HCT116 (cell line): ENCODE measurements at regions not wholly inside any gene's neighbourhood (a gene's known extent, or its start where the extent isn't known, plus 50 kb on each side); places are given as distances from the start of the nearest gene placed in this dataset.

ENCODE experiments used
- CTCF ChIP-seq, 3 experiments: fragments of 200-600 bp in 1 of 3; sonication (generic) in 1 of 3; IDR thresholded peaks in 2 of 3; conservative IDR thresholded peaks in 1 of 3; 2 replicates each; pipeline ENCODE4 v1.5.1; 2012 to 2017; ENCODE audit warnings: low read depth in 2 of 3, low read length in 2 of 3, antibody characterized with exemption in 1 of 3, borderline replicate concordance in 1 of 3, control low read depth in 1 of 3, mild to moderate bottlenecking in 1 of 3, mixed read lengths in 1 of 3, mixed run types in 1 of 3, moderate library complexity in 1 of 3; ENCODE audit not compliant: insufficient read depth in 1 of 3
- EZH2 ChIP-seq: fragments of 200-600 bp; sonication (generic); IDR thresholded peaks from 2 replicates; pipeline ENCODE4 v1.6.1; 2017; ENCODE audit warnings: antibody characterized with exemption, mixed run types
- POLR2A ChIP-seq: IDR thresholded peaks from 2 replicates; pipeline ENCODE4 v1.7.0; 2011; ENCODE audit warnings: borderline replicate concordance; ENCODE audit not compliant: insufficient read depth, insufficient read length; ENCODE audit errors: extremely low read depth
- POLR2AphosphoS5 ChIP-seq: IDR thresholded peaks from 2 replicates; pipeline ENCODE4 v1.6.1; 2011; ENCODE audit warnings: mild to moderate bottlenecking, low read depth, low read length, moderate library complexity
- RAD21 ChIP-seq: IDR thresholded peaks from 2 replicates; pipeline ENCODE4 v1.6.1; 2012; ENCODE audit warnings: low read depth, mild to moderate bottlenecking
- REST ChIP-seq: IDR thresholded peaks from 2 replicates; pipeline ENCODE4 v1.6.1; 2012; ENCODE audit warnings: low read depth
- SIN3A ChIP-seq: IDR thresholded peaks from 2 replicates; pipeline ENCODE4 v1.6.1; 2012; ENCODE audit warnings: low read depth
- TCF7L2 ChIP-seq: IDR thresholded peaks from 2 replicates; pipeline ENCODE4 v1.7.0; 2011; ENCODE audit warnings: borderline replicate concordance, inconsistent platforms; ENCODE audit not compliant: insufficient read depth, insufficient read length; ENCODE audit errors: extremely low read depth
- ZBTB33 ChIP-seq: IDR thresholded peaks from 2 replicates; pipeline ENCODE4 v1.6.1; 2011; ENCODE audit warnings: mild to moderate bottlenecking, low read length, moderate library complexity; ENCODE audit not compliant: insufficient replicate concordance; ENCODE audit errors: extremely low read depth

- no peak for TF ChIP-seq CTCF (IDR thresholded peaks at IDR 0.05 in 2 of 3, conservative IDR thresholded peaks at IDR 0.05 in 1 of 3; ENCODE audit: borderline replicate concordance in 1 of 3, insufficient read depth in 1 of 3, low read depth in 2 of 3, low read length in 2 of 3)
- no peak for TF ChIP-seq EZH2
- no peak for TF ChIP-seq POLR2A
- no peak for TF ChIP-seq TCF7L2
- no peak for TF ChIP-seq SIN3A
- TF ChIP-seq POLR2AphosphoS5, result no peak
- TF ChIP-seq REST, result no peak
- no peak for TF ChIP-seq ZBTB33
- TF ChIP-seq RAD21, result no peak
Measured at GRCh38 chr1:4068076-4068475, 168.0 kb upstream of the C1orf174 start.
